ENCODE measurements at regions not wholly inside any gene's neighbourhood (a gene's known extent, or its start where the extent isn't known, plus 50 kb on each side); places are given as distances from the start of the nearest gene placed in this dataset.
A peak's percentile ranks its signal among the peaks of the same experiment; 100 is the strongest.

DNA sequence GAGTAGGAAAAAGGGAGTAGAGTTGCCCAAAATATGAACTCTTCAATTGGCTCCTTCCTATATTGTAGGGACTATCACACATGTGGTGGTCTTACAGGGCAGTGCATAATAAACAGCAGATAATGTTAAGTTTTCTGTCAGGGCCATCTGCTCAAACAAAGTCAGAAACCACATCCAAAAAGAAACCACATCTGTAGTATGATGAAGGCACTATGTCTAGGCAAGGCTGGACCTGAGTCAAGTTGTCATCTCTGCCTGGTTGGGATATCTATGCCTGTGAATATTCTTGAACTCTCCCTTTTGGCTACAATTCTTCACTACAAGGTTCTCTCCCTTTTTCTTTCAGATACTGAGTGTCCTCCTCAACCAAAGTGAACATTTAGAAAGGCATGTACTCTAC is 109.4 kb upstream of the C1GALT1C1 start:
- no peaks in the 10 kb centered on the region for H3K27me3 ChIP-seq
- H3K4me1 ChIP-seq = no peaks in the 10 kb centered on the region
- intact Hi-C loops (cut with DNase I) = no loop called here
- H3K27ac ChIP-seq = no peak overlapping the region
- no peak for TF ChIP-seq CTCF (IDR thresholded peaks at IDR 0.05)
- ATAC-seq (no peak), DNase-seq (no peak)
- H3K4me3 ChIP-seq = no peak overlapping the region
- H3K9me3 ChIP-seq = no peaks in the 10 kb centered on the region
- no peaks in the 10 kb centered on the region for H3K36me3 ChIP-seq

GRCh38 chrX:120736989-120737388 is 107.1 kb upstream of the C1GALT1C1 start:
- intact Hi-C loops (cut with DNase I) = no loop called here
- DNase-seq (no peak), ATAC-seq (no peak)
- no peak for TF ChIP-seq CTCF (IDR thresholded peaks at IDR 0.05)
- Histone ChIP-seq H3K27ac (no peak overlapping the region), H3K4me1 (no peaks in the 10 kb centered on the region), H3K36me3 (no peaks in the 10 kb centered on the region), H3K4me3 (no peak overlapping the region), H3K27me3 (no peaks in the 10 kb centered on the region), H3K9me3 (no peaks in the 10 kb centered on the region)

- intact Hi-C loops (cut with DNase I) = no loop called here
- DNase-seq = no peak
- Histone ChIP-seq H3K27ac (no peak overlapping the region), H3K9me3 (no peaks in the 10 kb centered on the region), H3K36me3 (no peaks in the 10 kb centered on the region), H3K27me3 (no peaks in the 10 kb centered on the region), H3K4me3 (no peak overlapping the region), H3K4me1 (no peaks in the 10 kb centered on the region)
- TF ChIP-seq CTCF (IDR thresholded peaks at IDR 0.05) = no peak
- no peak for ATAC-seq
These were observed 106.1 kb upstream of the C1GALT1C1 start for GRCh38 chrX:120735966-120736365.

DNA sequence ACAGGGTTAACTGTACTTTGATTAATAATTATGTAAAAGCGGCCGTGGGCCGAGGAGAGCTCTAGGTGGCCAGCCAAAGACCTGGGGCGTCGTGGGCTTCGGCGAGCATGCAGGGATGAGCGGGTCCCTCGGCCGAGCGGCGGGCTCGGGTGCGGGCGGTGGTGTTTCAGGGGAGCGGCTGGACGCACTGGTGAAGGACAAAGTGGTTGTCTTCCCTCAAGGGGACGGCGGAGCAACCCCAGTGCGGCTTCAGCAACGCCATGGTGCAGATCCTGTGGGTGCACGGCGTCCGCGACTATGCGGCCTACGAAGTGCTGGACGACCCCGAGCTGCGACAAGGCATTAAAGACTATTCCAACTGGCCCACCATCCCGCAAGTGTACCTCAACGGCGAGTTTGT is 103.0 kb upstream of the C1GALT1C1 start:
- no peak for TF ChIP-seq CTCF (IDR thresholded peaks at IDR 0.05)
- no peaks in the 10 kb centered on the region for H3K4me1 ChIP-seq
- no peaks in the 10 kb centered on the region for H3K9me3 ChIP-seq
- ATAC-seq = no peak
- DNase-seq = peak in 1 of 4 donors; percentile 52
- intact Hi-C loops (cut with DNase I) = no loop called here
- no peak overlapping the region for H3K27ac ChIP-seq
- no peaks in the 10 kb centered on the region for H3K36me3 ChIP-seq
- H3K4me3 ChIP-seq = no peak overlapping the region
- H3K27me3 ChIP-seq = no peaks in the 10 kb centered on the region

DNA sequence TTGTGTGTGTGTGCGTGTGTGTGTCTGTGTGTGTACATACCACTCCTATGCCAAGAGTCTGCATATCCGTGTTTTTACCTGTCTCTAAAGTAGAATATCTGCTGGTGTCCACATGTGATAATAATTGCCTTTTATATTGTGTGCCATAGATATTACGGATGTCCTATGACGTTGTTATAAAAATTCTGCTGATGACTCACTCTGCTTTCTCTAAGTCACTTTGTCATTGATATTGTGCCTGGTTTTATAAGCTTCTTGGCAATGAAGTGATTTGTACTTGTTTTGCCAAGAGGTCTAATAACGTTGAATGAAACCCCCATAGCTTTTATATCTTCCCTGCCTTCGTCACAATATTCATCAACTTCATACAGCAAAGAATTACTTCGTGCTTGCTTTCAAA is 102.6 kb upstream of the C1GALT1C1 start:
- Histone ChIP-seq H3K27ac (no peak overlapping the region), H3K4me3 (no peak overlapping the region), H3K27me3 (no peaks in the 10 kb centered on the region), H3K9me3 (no peaks in the 10 kb centered on the region), H3K36me3 (no peaks in the 10 kb centered on the region), H3K4me1 (no peaks in the 10 kb centered on the region)
- DNase-seq (no peak), ATAC-seq (no peak)
- intact Hi-C loops (cut with DNase I) = no loop called here
- no peak for TF ChIP-seq CTCF (IDR thresholded peaks at IDR 0.05)

Measured in left lung (tissue), 4 donors.